ENCODE measurements at regions not wholly inside any gene's neighbourhood (a gene's known extent, or its start where the extent isn't known, plus 50 kb on each side); places are given as distances from the start of the nearest gene placed in this dataset.

DNA sequence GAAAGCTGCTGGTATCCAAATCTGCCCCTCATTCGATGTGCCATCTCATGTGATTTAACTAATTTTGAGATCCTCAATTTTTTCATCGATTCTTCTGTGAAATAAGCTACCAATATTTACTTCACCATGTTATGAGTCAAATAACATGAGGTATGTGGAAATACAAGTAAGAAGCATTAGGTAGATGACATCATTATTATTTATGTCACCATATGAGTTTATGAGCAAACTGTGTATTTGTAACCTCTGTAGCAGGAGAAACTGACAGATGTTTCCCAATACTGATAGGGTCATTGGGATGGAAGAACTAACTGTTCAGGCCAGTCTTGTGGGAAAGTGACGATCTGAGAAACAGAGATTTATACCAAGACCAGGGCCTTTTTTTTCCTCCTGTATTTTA, 229.4 kb upstream of the GOT2 start:
- TF ChIP-seq, protein P1, sequence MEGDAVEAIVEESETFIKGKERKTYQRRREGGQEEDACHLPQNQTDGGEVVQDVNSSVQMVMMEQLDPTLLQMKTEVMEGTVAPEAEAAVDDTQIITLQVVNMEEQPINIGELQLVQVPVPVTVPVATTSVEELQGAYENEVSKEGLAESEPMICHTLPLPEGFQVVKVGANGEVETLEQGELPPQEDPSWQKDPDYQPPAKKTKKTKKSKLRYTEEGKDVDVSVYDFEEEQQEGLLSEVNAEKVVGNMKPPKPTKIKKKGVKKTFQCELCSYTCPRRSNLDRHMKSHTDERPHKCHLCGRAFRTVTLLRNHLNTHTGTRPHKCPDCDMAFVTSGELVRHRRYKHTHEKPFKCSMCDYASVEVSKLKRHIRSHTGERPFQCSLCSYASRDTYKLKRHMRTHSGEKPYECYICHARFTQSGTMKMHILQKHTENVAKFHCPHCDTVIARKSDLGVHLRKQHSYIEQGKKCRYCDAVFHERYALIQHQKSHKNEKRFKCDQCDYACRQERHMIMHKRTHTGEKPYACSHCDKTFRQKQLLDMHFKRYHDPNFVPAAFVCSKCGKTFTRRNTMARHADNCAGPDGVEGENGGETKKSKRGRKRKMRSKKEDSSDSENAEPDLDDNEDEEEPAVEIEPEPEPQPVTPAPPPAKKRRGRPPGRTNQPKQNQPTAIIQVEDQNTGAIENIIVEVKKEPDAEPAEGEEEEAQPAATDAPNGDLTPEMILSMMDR (conservative IDR thresholded peaks at IDR 0.05 in 1 of 2, IDR thresholded peaks at IDR 0.05 in 1 of 2; ENCODE audit: extremely low read depth in 1 of 2, insufficient read depth in 1 of 2, low read depth in 1 of 2, low read length in 2 of 2): no peak
- TF ChIP-seq EZH2 (IDR thresholded peaks at IDR 0.05; ENCODE audit: borderline replicate concordance, low read length): no peak
